Body of pancreas (tissue), 4 donors: ENCODE measurements at regions not wholly inside any gene's neighbourhood (a gene's known extent, or its start where the extent isn't known, plus 50 kb on each side); places are given as distances from the start of the nearest gene placed in this dataset.

Source experiments
- CTCF ChIP-seq, 7 experiments: fragments of 450-650 bp in 4 of 7; fragments of 200-600 bp in 3 of 7; sonication (generic) in 3 of 7; IDR thresholded peaks; one replicate each; pipeline ENCODE4 v1.5.1; 2016 to 2019; ENCODE audit warnings: antibody characterized with exemption in 7 of 7
- POLR2A ChIP-seq, 3 donors: fragments of 450-650 bp; IDR thresholded peaks; one replicate each; pipeline ENCODE4 v1.6.1; 2016; ENCODE audit warnings: antibody characterized with exemption in 3 of 3, mild to moderate bottlenecking in 2 of 3

- TF ChIP-seq CTCF (IDR thresholded peaks at IDR 0.05) (no peak), POLR2A (IDR thresholded peaks at IDR 0.05) (no peak)
Observed at GRCh38 chr11:38221295-38221694, 1623.3 kb upstream of the RAG2 start.
